DND-41 (cell line): ENCODE measurements at regions not wholly inside any gene's neighbourhood (a gene's known extent, or its start where the extent isn't known, plus 50 kb on each side); places are given as distances from the start of the nearest gene placed in this dataset.

Source experiments
- CTCF ChIP-seq: IDR thresholded peaks from 2 replicates; pipeline ENCODE4 v1.5.1; 2012; ENCODE audit warnings: borderline replicate concordance, low read length, moderate library complexity, mild to moderate bottlenecking; ENCODE audit not compliant: poor library complexity, severe bottlenecking; ENCODE audit errors: extremely low read depth
- EZH2 ChIP-seq: IDR thresholded peaks from 3 replicates; pipeline ENCODE4 v1.6.1; 2012; ENCODE audit warnings: borderline replicate concordance, low read depth, mild to moderate bottlenecking, moderate library complexity, low read length, inconsistent platforms; ENCODE audit not compliant: severe bottlenecking

GRCh38 chr3:107458871-107459270 lies 63.9 kb upstream of the BBX start:
- no peak for TF ChIP-seq CTCF
- no peak for TF ChIP-seq EZH2
